Nephron progenitor cell (in vitro differentiated cells): ENCODE measurements at regions not wholly inside any gene's neighbourhood (a gene's known extent, or its start where the extent isn't known, plus 50 kb on each side); places are given as distances from the start of the nearest gene placed in this dataset.

ENCODE experiments used
- DNase-seq: peaks from one replicate; pipeline ENCODE4 v3.0.0; 2021
- H3K27ac Mint-ChIP-seq: 2 replicates; pipeline ENCODE4 v1.8.0; 2021; ENCODE audit warnings: mild to moderate bottlenecking, moderate library complexity, mixed read lengths
- H3K27me3 Mint-ChIP-seq: 2 replicates; pipeline ENCODE4 v1.8.0; 2021; ENCODE audit warnings: mild to moderate bottlenecking, low read depth, mixed read lengths; ENCODE audit not compliant: poor library complexity
- H3K36me3 Mint-ChIP-seq: 2 replicates; pipeline ENCODE4 v1.8.0; 2021; ENCODE audit warnings: low read depth, mixed read lengths
- H3K4me1 Mint-ChIP-seq: 2 replicates; pipeline ENCODE4 v1.8.0; 2021; ENCODE audit warnings: mixed read lengths
- H3K4me3 Mint-ChIP-seq: 2 replicates; pipeline ENCODE4 v1.8.0; 2021; ENCODE audit warnings: mild to moderate bottlenecking, moderate library complexity, mixed read lengths
- H3K9me3 Mint-ChIP-seq: 2 replicates; pipeline ENCODE4 v1.8.0; 2021; ENCODE audit warnings: mild to moderate bottlenecking, moderate library complexity, mixed read lengths
- TF ChIP-seq, protein P1 (sequence below): fragments of 200-600 bp; sonication (generic); IDR thresholded peaks from 2 replicates; pipeline ENCODE4 v1.5.0; 2021; ENCODE audit warnings: antibody characterized with exemption

DNA sequence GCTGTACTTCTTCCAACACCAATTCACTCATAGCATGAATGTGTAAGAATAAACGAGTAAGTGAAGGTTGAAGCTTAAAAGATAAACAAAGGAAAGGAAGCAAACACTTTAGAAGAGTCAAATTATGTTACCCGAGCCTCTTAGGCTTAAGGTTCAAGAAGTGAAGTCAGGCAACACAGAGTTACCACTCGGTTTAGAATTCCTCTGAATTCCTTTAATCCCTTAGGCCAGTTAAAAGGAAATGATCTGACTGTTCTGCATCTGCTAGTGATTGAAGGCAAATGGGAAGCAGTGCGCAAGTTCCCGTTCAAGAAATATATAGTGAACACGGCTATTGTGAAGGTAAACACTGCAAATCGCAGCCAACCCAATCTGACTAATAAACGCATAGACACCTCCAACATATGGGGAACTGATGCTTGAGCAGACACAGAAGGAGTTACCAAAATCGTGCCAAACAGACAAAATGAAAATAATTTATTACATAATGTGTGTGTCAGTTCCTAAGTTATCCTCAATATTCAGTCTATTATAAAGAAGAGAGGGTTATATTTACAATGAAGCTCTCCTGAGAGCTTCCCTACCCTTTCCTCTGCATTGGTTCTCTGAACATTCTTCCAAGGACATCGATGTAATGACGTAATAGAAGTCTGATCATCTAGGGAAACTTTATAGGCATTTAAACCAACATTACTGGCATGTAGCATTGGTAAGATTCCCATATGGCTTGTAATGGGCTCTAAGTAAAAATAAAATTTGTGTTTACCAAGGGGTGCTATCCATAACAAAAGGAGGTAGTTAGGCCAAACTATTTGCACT is 837.1 kb upstream of the ZNF608 start:
- H3K36me3 Mint-ChIP-seq, result no peaks in the 10 kb centered on the region
- H3K4me1 Mint-ChIP-seq, result peaks cover 24% of the 10 kb centered on the region
- no peak for DNase-seq
- peaks cover 28% of the 10 kb centered on the region for H3K9me3 Mint-ChIP-seq
- H3K27me3 Mint-ChIP-seq, result no peaks in the 10 kb centered on the region
- H3K27ac Mint-ChIP-seq, result peak overlapping the region; percentile 91
- H3K4me3 Mint-ChIP-seq, result no peak overlapping the region
- TF ChIP-seq, protein P1, sequence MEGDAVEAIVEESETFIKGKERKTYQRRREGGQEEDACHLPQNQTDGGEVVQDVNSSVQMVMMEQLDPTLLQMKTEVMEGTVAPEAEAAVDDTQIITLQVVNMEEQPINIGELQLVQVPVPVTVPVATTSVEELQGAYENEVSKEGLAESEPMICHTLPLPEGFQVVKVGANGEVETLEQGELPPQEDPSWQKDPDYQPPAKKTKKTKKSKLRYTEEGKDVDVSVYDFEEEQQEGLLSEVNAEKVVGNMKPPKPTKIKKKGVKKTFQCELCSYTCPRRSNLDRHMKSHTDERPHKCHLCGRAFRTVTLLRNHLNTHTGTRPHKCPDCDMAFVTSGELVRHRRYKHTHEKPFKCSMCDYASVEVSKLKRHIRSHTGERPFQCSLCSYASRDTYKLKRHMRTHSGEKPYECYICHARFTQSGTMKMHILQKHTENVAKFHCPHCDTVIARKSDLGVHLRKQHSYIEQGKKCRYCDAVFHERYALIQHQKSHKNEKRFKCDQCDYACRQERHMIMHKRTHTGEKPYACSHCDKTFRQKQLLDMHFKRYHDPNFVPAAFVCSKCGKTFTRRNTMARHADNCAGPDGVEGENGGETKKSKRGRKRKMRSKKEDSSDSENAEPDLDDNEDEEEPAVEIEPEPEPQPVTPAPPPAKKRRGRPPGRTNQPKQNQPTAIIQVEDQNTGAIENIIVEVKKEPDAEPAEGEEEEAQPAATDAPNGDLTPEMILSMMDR, result no peak

DNA sequence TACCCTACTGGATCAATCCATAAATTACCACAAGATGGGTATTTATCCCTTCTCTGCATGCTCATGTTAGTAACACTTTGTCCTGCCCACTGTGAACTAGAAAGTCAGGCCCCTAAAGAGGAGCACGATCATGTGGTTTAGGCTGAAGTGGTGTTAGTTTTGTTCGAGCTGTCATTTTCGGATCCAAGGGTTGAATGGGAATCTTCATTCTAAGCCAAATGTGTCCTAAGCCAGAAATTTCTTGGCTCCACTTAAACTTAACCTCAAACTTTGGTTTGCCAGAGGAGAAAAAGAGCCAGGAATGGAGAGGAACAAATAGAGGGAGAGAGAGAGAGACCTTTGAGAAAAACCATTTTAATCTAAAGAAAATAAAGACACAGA is 837.7 kb upstream of the ZNF608 start:
- DNase-seq, result no peak
- peaks cover 30% of the 10 kb centered on the region for H3K9me3 Mint-ChIP-seq
- peaks cover 22% of the 10 kb centered on the region for H3K4me1 Mint-ChIP-seq
- no peak overlapping the region for H3K4me3 Mint-ChIP-seq
- TF ChIP-seq, protein P1, result no peak
- peaks cover 2% of the 10 kb centered on the region for H3K27me3 Mint-ChIP-seq
- no peak overlapping the region for H3K27ac Mint-ChIP-seq
- no peaks in the 10 kb centered on the region for H3K36me3 Mint-ChIP-seq

DNA sequence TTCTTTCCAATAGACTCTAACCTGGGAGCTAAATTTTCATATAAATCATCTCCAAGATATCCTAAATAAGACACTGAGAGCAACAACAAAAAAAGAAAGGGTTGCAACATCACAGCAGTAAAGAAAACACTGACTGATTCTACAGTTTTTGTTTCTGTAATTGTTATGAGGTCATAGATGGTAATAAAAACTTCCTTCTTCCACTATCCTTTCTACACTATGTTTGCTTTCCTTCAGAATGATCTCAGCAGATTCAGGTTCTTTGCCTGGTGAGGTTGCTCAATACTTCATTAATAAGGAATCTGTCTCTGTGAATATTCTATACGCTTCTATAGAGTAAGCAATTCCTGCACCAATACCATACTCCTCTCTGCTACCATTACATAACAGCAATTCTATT is 835.6 kb upstream of the GRAMD2B start:
- H3K4me3 Mint-ChIP-seq, result no peak overlapping the region
- peaks cover 2% of the 10 kb centered on the region for H3K27me3 Mint-ChIP-seq
- TF ChIP-seq, protein P1, result no peak
- H3K9me3 Mint-ChIP-seq, result peaks cover 20% of the 10 kb centered on the region
- H3K4me1 Mint-ChIP-seq, result peaks cover 26% of the 10 kb centered on the region
- no peaks in the 10 kb centered on the region for H3K36me3 Mint-ChIP-seq
- no peak overlapping the region for H3K27ac Mint-ChIP-seq
- DNase-seq, result no peak

DNA sequence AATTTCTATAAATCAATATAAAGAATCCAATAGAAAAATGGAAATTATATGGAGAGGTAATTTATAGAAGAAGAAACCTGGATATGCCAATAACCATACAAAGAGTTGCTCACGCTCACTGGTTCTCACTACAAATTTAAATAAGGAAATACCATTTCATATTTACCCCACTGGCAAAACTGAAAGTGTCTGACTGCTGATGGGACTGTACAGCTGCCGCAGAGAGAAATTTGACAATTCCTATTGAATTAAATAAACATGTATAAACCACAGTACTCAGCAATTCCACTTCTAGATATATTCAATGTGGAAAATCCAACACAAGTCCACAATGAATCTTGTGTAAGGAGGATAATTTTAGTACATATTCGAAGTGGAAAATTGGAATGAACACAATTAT is 830.4 kb upstream of the GRAMD2B start:
- Mint-ChIP-seq H3K36me3 (no peaks in the 10 kb centered on the region), H3K4me1 (peaks cover 12% of the 10 kb centered on the region), H3K9me3 (peaks cover 6% of the 10 kb centered on the region), H3K4me3 (no peak overlapping the region), H3K27me3 (peaks cover 2% of the 10 kb centered on the region), H3K27ac (no peak overlapping the region)
- no peak for DNase-seq
- TF ChIP-seq, protein P1, result no peak

DNA sequence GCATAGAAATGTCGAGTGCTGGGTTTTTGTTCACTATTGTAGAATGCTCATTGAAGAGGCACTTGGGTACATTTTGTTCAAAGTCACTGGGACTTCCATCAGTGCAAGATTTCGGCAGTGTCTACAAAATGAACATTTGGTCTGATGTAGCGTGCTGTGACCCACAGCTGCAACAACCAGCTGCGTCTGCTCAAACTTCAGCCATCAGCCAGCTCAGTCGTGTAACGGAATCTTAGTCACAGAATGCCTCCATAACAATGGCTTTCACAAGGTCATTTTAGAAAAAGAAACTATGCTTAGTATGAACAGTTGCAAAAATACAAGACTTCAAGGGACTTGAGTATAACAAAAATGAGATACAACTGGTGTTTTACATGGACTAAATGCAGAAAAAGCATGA is 828.1 kb upstream of the GRAMD2B start:
- no peaks in the 10 kb centered on the region for H3K27me3 Mint-ChIP-seq
- peaks cover 9% of the 10 kb centered on the region for H3K4me1 Mint-ChIP-seq
- H3K36me3 Mint-ChIP-seq, result no peaks in the 10 kb centered on the region
- no peak overlapping the region for H3K27ac Mint-ChIP-seq
- TF ChIP-seq, protein P1, result no peak
- no peak overlapping the region for H3K4me3 Mint-ChIP-seq
- no peaks in the 10 kb centered on the region for H3K9me3 Mint-ChIP-seq
- DNase-seq, result no peak

DNA sequence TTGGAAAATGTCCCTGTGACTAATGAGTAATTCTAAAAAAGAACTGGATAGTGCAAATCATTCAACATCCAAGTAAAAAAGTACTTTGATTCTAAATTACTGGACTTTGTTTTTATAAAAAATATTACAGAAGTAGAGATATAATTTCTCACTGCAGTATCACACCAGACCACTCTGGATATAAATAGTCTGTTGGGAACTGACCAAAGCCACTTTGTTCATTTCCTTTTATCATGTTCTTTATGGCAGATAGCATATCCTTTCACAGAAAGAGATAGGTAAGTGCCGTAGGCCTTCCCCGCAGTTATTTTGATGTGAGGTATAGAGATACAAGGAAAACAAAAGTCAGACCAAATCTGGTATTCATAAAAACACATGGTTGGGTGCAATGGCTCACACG is 827.4 kb upstream of the GRAMD2B start:
- no peak overlapping the region for H3K27ac Mint-ChIP-seq
- no peaks in the 10 kb centered on the region for H3K36me3 Mint-ChIP-seq
- H3K9me3 Mint-ChIP-seq, result no peaks in the 10 kb centered on the region
- peaks cover 4% of the 10 kb centered on the region for H3K4me1 Mint-ChIP-seq
- no peaks in the 10 kb centered on the region for H3K27me3 Mint-ChIP-seq
- no peak overlapping the region for H3K4me3 Mint-ChIP-seq
- no peak for DNase-seq
- TF ChIP-seq, protein P1, result no peak
